Neural cell (in vitro differentiated cells): ENCODE measurements at regions not wholly inside any gene's neighbourhood (a gene's known extent, or its start where the extent isn't known, plus 50 kb on each side); places are given as distances from the start of the nearest gene placed in this dataset.

Experiments
- H2AFZ ChIP-seq: fragments of 200-600, 300-800 bp; sonication (generic), shearing (Covaris generic); 2 replicates; pipeline ENCODE4 v1.6.0; 2014; ENCODE audit warnings: low read depth, mild to moderate bottlenecking, antibody characterized with exemption, low read length, moderate library complexity
- H3F3A ChIP-seq: fragments of 200-600 bp; shearing (Covaris generic); 2 replicates; pipeline ENCODE4 v1.6.1; 2016; ENCODE audit warnings: mild to moderate bottlenecking, moderate library complexity, mixed read lengths, antibody characterized with exemption, low read length; ENCODE audit not compliant: insufficient read depth, poor library complexity, severe bottlenecking
- H3K27ac ChIP-seq: fragments of 200-600, 300-800 bp; sonication (generic), shearing (Covaris generic); 2 replicates; pipeline ENCODE4 v1.5.1; 2014; ENCODE audit warnings: mild to moderate bottlenecking, low read length, moderate library complexity
- H3K27me3 ChIP-seq: fragments of 300-800, 200-600 bp; sonication (generic), shearing (Covaris generic); 2 replicates; pipeline ENCODE4 v1.6.0; 2014; ENCODE audit warnings: mild to moderate bottlenecking, low read depth, low read length, moderate library complexity; ENCODE audit not compliant: insufficient read depth
- H3K36me3 ChIP-seq: fragments of 300-800, 200-600 bp; sonication (generic), shearing (Covaris generic); 2 replicates; pipeline ENCODE4 v1.5.1; 2014; ENCODE audit warnings: mild to moderate bottlenecking, antibody characterized with exemption, low read length, moderate library complexity; ENCODE audit not compliant: insufficient read depth
- H3K4me2 ChIP-seq: fragments of 300-800, 200-600 bp; sonication (generic), shearing (Covaris generic); 2 replicates; pipeline ENCODE4 v1.6.0; 2014; ENCODE audit warnings: mild to moderate bottlenecking, low read length
- H3K4me3 ChIP-seq: fragments of 300-800, 200-600 bp; sonication (generic), shearing (Covaris generic); 2 replicates; pipeline ENCODE4 v1.5.1; 2014; ENCODE audit warnings: mild to moderate bottlenecking, low read length, moderate library complexity
- H3K79me2 ChIP-seq: fragments of 200-600 bp; shearing (Covaris generic); replicated peaks from 2 replicates; pipeline ENCODE4 v1.6.0; 2014; ENCODE audit warnings: mild to moderate bottlenecking, low read length, moderate library complexity; ENCODE audit not compliant: insufficient read depth
- H3K9ac ChIP-seq: fragments of 300-800, 200-600 bp; sonication (generic), shearing (Covaris generic); 2 replicates; pipeline ENCODE4 v1.6.1; 2016; ENCODE audit warnings: mild to moderate bottlenecking, low read length, mixed read lengths
- H3K9me2 ChIP-seq: fragments of 200-600 bp; shearing (Covaris generic); 2 replicates; pipeline ENCODE4 v1.6.1; 2016; ENCODE audit warnings: mild to moderate bottlenecking, low read length, mixed read lengths; ENCODE audit not compliant: insufficient read depth
- H3K9me3 ChIP-seq: fragments of 200-600, 300-800 bp; sonication (generic), shearing (Covaris generic); 2 replicates; pipeline ENCODE4 v1.6.1; 2016; ENCODE audit warnings: mild to moderate bottlenecking, mixed run types, low read length, moderate library complexity, mixed read lengths
- H4K20me1 ChIP-seq: fragments of 200-600 bp; shearing (Covaris generic); 2 replicates; pipeline ENCODE4 v1.6.1; 2016; ENCODE audit warnings: mild to moderate bottlenecking, mixed run types; ENCODE audit not compliant: insufficient read depth
- EP300 ChIP-seq: fragments of 450-650 bp; conservative IDR thresholded peaks from 2 replicates; pipeline ENCODE4 v1.6.1; 2014; ENCODE audit warnings: antibody characterized with exemption, mild to moderate bottlenecking, moderate library complexity; ENCODE audit not compliant: poor library complexity, severe bottlenecking
- EZH2 ChIP-seq: fragments of 200-600, 300-800 bp; shearing (Covaris generic), sonication (generic); IDR thresholded peaks from 2 replicates; pipeline ENCODE4 v1.6.1; 2014; ENCODE audit warnings: antibody characterized with exemption, low read length, borderline replicate concordance, mild to moderate bottlenecking; ENCODE audit not compliant: insufficient read depth, poor library complexity, severe bottlenecking
- MXI1 ChIP-seq: fragments of 450-650 bp; conservative IDR thresholded peaks from 2 replicates; pipeline ENCODE4 v1.6.1; 2014; ENCODE audit warnings: antibody characterized with exemption, mild to moderate bottlenecking; ENCODE audit not compliant: poor library complexity, severe bottlenecking
- POLR2AphosphoS5 ChIP-seq: IDR thresholded peaks from 2 replicates; pipeline ENCODE4 v1.6.1; 2012
- RAD21 ChIP-seq: fragments of 450-650 bp; conservative IDR thresholded peaks from 2 replicates; pipeline ENCODE4 v1.6.1; 2014; ENCODE audit warnings: antibody characterized with exemption, mild to moderate bottlenecking, moderate library complexity
- REST ChIP-seq: IDR thresholded peaks from 2 replicates; pipeline ENCODE4 v1.6.1; 2012; ENCODE audit warnings: borderline replicate concordance
- SMC3 ChIP-seq: fragments of 450-650 bp; conservative IDR thresholded peaks from 2 replicates; pipeline ENCODE4 v1.6.1; 2014; ENCODE audit warnings: antibody characterized with exemption, mild to moderate bottlenecking, moderate library complexity; ENCODE audit not compliant: poor library complexity
- TAF1 ChIP-seq: IDR thresholded peaks from 2 replicates; pipeline ENCODE4 v1.6.1; 2012; ENCODE audit warnings: low read depth
- TF ChIP-seq, protein P1 (sequence below): fragments of 450-650 bp; IDR thresholded peaks from 2 replicates; pipeline ENCODE4 v1.5.1; 2014; ENCODE audit warnings: antibody characterized with exemption, mild to moderate bottlenecking, moderate library complexity; ENCODE audit not compliant: poor library complexity, severe bottlenecking

DNA sequence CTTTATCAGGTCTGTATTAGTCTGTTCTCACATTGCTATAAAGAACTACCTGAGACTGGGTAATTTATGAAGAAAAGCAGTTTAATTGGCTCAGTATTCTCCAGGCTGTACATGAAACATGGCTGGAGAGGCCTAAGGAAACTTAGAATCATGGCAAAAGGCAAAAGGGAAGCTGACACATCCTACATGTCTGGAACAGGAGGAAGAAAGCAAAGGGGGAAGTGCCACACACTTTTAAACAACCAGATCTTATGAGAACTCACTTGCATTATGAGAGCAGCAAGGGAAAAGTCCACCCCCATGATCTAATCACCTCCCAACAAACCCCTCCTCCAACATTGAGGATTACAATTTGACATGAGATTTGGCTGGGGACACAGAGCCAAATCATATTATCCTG lies 132.1 kb downstream of the PCSK1 start:
- no peak overlapping the region for H2AFZ ChIP-seq
- no peaks in the 10 kb centered on the region for H3K9me3 ChIP-seq
- no peaks in the 10 kb centered on the region for H3K9me2 ChIP-seq
- H3K27ac ChIP-seq: no peak overlapping the region
- H3K79me2 ChIP-seq: no peaks in the 10 kb centered on the region
- no peaks in the 10 kb centered on the region for H3K36me3 ChIP-seq
- H3K4me2 ChIP-seq: no peak overlapping the region
- H3K4me3 ChIP-seq: no peak overlapping the region
- H3F3A ChIP-seq: no peaks in the 10 kb centered on the region
- TF ChIP-seq EZH2 (no peak), RAD21 (no peak), REST (no peak), POLR2AphosphoS5 (no peak)
- TF ChIP-seq, protein P1, sequence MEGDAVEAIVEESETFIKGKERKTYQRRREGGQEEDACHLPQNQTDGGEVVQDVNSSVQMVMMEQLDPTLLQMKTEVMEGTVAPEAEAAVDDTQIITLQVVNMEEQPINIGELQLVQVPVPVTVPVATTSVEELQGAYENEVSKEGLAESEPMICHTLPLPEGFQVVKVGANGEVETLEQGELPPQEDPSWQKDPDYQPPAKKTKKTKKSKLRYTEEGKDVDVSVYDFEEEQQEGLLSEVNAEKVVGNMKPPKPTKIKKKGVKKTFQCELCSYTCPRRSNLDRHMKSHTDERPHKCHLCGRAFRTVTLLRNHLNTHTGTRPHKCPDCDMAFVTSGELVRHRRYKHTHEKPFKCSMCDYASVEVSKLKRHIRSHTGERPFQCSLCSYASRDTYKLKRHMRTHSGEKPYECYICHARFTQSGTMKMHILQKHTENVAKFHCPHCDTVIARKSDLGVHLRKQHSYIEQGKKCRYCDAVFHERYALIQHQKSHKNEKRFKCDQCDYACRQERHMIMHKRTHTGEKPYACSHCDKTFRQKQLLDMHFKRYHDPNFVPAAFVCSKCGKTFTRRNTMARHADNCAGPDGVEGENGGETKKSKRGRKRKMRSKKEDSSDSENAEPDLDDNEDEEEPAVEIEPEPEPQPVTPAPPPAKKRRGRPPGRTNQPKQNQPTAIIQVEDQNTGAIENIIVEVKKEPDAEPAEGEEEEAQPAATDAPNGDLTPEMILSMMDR: no peak
- H3K27me3 ChIP-seq: no peaks in the 10 kb centered on the region
- no peak overlapping the region for H3K9ac ChIP-seq
- no peaks in the 10 kb centered on the region for H4K20me1 ChIP-seq

GRCh38 chr5:96297867-96298266 lies 135.2 kb downstream of the PCSK1 start:
- no peaks in the 10 kb centered on the region for H3F3A ChIP-seq
- no peaks in the 10 kb centered on the region for H3K9me2 ChIP-seq
- no peaks in the 10 kb centered on the region for H3K79me2 ChIP-seq
- H3K9ac ChIP-seq: no peak overlapping the region
- H3K4me3 ChIP-seq: no peak overlapping the region
- H3K4me2 ChIP-seq: no peak overlapping the region
- H4K20me1 ChIP-seq: no peaks in the 10 kb centered on the region
- H2AFZ ChIP-seq: no peak overlapping the region
- no peaks in the 10 kb centered on the region for H3K36me3 ChIP-seq
- H3K27me3 ChIP-seq: no peaks in the 10 kb centered on the region
- no peaks in the 10 kb centered on the region for H3K9me3 ChIP-seq
- H3K27ac ChIP-seq: no peak overlapping the region
- no peak for TF ChIP-seq REST
- TF ChIP-seq EP300: no peak
- TF ChIP-seq RAD21: no peak
- TF ChIP-seq SMC3: no peak
- TF ChIP-seq POLR2AphosphoS5: no peak
- TF ChIP-seq EZH2: no peak
- TF ChIP-seq MXI1: no peak
- no peak for TF ChIP-seq TAF1
- TF ChIP-seq, protein P1: no peak
